Stomach (tissue), 4 donors: ENCODE measurements at regions not wholly inside any gene's neighbourhood (a gene's known extent, or its start where the extent isn't known, plus 50 kb on each side); places are given as distances from the start of the nearest gene placed in this dataset.

Experiments
- CTCF ChIP-seq, 7 experiments: fragments of 450-650 bp in 4 of 7; fragments of 200-600 bp in 3 of 7; sonication (generic) in 3 of 7; IDR thresholded peaks; one replicate each; pipeline ENCODE4 v1.5.1; 2016 to 2019; ENCODE audit warnings: antibody characterized with exemption in 7 of 7, control low read depth in 2 of 7, mild to moderate bottlenecking in 1 of 7
- POLR2A ChIP-seq, 4 donors: fragments of 450-650 bp; IDR thresholded peaks; one replicate each; pipeline ENCODE4 v1.6.1; 2016; ENCODE audit warnings: antibody characterized with exemption in 4 of 4, control low read depth in 2 of 4, mild to moderate bottlenecking in 1 of 4, moderate library complexity in 1 of 4

GRCh38 chr5:154547551-154547950 is 69.5 kb upstream of the HAND1 start:
- no peak for TF ChIP-seq CTCF (IDR thresholded peaks at IDR 0.05)
- TF ChIP-seq POLR2A (IDR thresholded peaks at IDR 0.05): no peak
